ENCODE measurements at regions not wholly inside any gene's neighbourhood (a gene's known extent, or its start where the extent isn't known, plus 50 kb on each side); places are given as distances from the start of the nearest gene placed in this dataset.

- Histone ChIP-seq H3K79me2 (ENCODE audit: control insufficient read depth, insufficient read depth, low read length) (no peaks in the 10 kb centered on the region), H2AFZ (ENCODE audit: low read depth, low read length) (no peak overlapping the region), H3K9me3 (replicated peaks; ENCODE audit: control insufficient read depth, insufficient read depth, low read depth, low read length) (no peaks in the 10 kb centered on the region), H3K4me2 (ENCODE audit: insufficient read depth, low read length) (no peak overlapping the region), H4K20me1 (replicated peaks; ENCODE audit: control insufficient read depth, insufficient read depth, low read length) (no peaks in the 10 kb centered on the region), H3K36me3 (ENCODE audit: control insufficient read depth, insufficient read depth, low read length) (no peaks in the 10 kb centered on the region), H3K27ac (ENCODE audit: extremely low read depth, low read depth, low read length) (no peak overlapping the region), H3K27me3 (ENCODE audit: control insufficient read depth in 2 of 2, insufficient read depth in 2 of 2, low read length in 2 of 2) (no peaks in the 10 kb centered on the region), H3K9me1 (ENCODE audit: control insufficient read depth, insufficient read depth, low read length) (no peaks in the 10 kb centered on the region), H3K9ac (ENCODE audit: insufficient read depth in 1 of 2, low read depth in 2 of 2, low read length in 2 of 2) (no peak overlapping the region), H3K4me1 (replicated peaks in 1 of 2; ENCODE audit: control insufficient read depth in 2 of 2, insufficient read depth in 2 of 2, low read length in 2 of 2) (no peaks in the 10 kb centered on the region), H3K4me3 (no peak overlapping the region)
- DNase-seq (ENCODE audit: extremely low read depth in 1 of 4, low spot score in 3 of 4) (no peak), ATAC-seq (no peak), FAIRE-seq (no peak)
- in situ Hi-C loops (cut with MboI) (no loop called here), intact Hi-C loops (cut with micrococcal nuclease) (no loop called here)
- TF ChIP-seq ZNF224 (CRISPR knock-in tag; IDR thresholded peaks at IDR 0.05) (no peak), GMEB1 (CRISPR knock-in tag; IDR thresholded peaks at IDR 0.05) (no peak), TRIM24 (IDR thresholded peaks at IDR 0.05) (no peak), CXXC5 (CRISPR knock-in tag; IDR thresholded peaks at IDR 0.05) (no peak), PHF20 (IDR thresholded peaks at IDR 0.05; ENCODE audit: partially characterized antibody) (no peak), RNF219 (CRISPR knock-in tag; IDR thresholded peaks at IDR 0.05) (no peak)
- no TSS peak for BruUV-seq (replicated peaks)
- 0% methylated on average over 1 of the region's 1 CpG for WGBS (ENCODE audit: insufficient coverage, low coverage, missing lambda C conversion rate)
- POLR2A ChIA-PET: no interaction called here
- CTCF ChIA-PET (ENCODE audit: low intra/inter-chr PET ratio): no interaction called here
Observed at GRCh38 chr2:14081521-14081920, 551.0 kb upstream of the LRATD1 start.
